Testis (tissue), 2 donors: ENCODE measurements at regions not wholly inside any gene's neighbourhood (a gene's known extent, or its start where the extent isn't known, plus 50 kb on each side); places are given as distances from the start of the nearest gene placed in this dataset.

ENCODE experiments used
- DNase-seq: peaks from one replicate; pipeline ENCODE4 v3.0.0-alpha.2; 2019
- H3K27ac ChIP-seq, 2 donors: fragments of 200-600 bp; sonication (generic); one replicate each; pipeline ENCODE4 v1.5.1; 2019
- H3K27me3 ChIP-seq: fragments of 200-600 bp; sonication (generic); one replicate; pipeline ENCODE4 v1.5.1; 2019
- H3K36me3 ChIP-seq: fragments of 200-600 bp; sonication (generic); one replicate; pipeline ENCODE4 v1.5.1; 2017; ENCODE audit warnings: low read depth; ENCODE audit errors: missing control alignments
- H3K4me1 ChIP-seq: fragments of 200-600 bp; sonication (generic); one replicate; pipeline ENCODE4 v1.5.1; 2019
- H3K4me3 ChIP-seq, 2 donors: fragments of 200-600 bp; sonication (generic); one replicate each; pipeline ENCODE4 v1.5.1; 2017 to 2019
- H3K9me3 ChIP-seq: fragments of 200-600 bp; sonication (generic); one replicate; pipeline ENCODE4 v1.5.1; 2017
- POLR2A ChIP-seq: fragments of 450-650 bp; IDR thresholded peaks from one replicate; pipeline ENCODE4 v1.6.1; 2017; ENCODE audit warnings: antibody characterized with exemption, mild to moderate bottlenecking, moderate library complexity
- WGBS, 2 donors: methylation state at CpG; one replicate each; pipeline ENCODE4 v1.1.5; 2018; 5-methylcytosine and 5-hydroxymethylcytosine counted together
- intact Hi-C: fragments of 100-400 bp; cut with DNase I; formaldehyde crosslinking; loops from one replicate; pipeline ENCODE4 v1.15.1; 2023; ENCODE audit warnings: low total_unique reads
- TF ChIP-seq, protein P1 (sequence below), 3 experiments: fragments of 450-650 bp in 2 of 3; fragments of 200-600 bp in 1 of 3; sonication (generic) in 1 of 3; IDR thresholded peaks; one replicate each; pipeline ENCODE4 v1.5.1; 2016 to 2019; ENCODE audit warnings: antibody characterized with exemption in 3 of 3, mild to moderate bottlenecking in 2 of 3, moderate library complexity in 1 of 3

DNA sequence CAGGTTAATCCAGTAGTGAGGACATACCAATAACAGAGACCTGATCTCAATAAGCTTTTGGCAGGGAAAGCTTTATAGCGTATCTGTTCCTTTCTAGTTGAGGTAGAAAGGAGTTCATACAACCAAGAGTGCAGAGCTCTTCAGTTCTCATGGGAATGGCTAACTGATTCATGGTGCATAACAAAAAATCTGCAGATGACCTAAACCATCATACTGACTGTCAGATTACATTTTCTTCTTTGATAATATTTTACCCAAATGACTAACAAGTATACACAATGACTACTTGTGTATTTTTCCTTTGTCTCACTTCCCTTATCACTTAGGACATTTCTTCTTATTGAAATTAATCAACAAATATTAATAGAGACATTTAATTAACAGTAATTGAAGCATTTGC, 140.0 kb upstream of the SERTAD2 start:
- H3K27ac ChIP-seq: no peak overlapping the region
- H3K9me3 ChIP-seq: no peaks in the 10 kb centered on the region
- H3K27me3 ChIP-seq: no peaks in the 10 kb centered on the region
- intact Hi-C loops: no loop called here
- H3K4me1 ChIP-seq: no peaks in the 10 kb centered on the region
- TF ChIP-seq, protein P1, sequence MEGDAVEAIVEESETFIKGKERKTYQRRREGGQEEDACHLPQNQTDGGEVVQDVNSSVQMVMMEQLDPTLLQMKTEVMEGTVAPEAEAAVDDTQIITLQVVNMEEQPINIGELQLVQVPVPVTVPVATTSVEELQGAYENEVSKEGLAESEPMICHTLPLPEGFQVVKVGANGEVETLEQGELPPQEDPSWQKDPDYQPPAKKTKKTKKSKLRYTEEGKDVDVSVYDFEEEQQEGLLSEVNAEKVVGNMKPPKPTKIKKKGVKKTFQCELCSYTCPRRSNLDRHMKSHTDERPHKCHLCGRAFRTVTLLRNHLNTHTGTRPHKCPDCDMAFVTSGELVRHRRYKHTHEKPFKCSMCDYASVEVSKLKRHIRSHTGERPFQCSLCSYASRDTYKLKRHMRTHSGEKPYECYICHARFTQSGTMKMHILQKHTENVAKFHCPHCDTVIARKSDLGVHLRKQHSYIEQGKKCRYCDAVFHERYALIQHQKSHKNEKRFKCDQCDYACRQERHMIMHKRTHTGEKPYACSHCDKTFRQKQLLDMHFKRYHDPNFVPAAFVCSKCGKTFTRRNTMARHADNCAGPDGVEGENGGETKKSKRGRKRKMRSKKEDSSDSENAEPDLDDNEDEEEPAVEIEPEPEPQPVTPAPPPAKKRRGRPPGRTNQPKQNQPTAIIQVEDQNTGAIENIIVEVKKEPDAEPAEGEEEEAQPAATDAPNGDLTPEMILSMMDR (IDR thresholded peaks at IDR 0.05): no peak
- TF ChIP-seq POLR2A: no peak
- 84 to 86% methylated on average over 1 of the region's 1 CpG for WGBS, 2 donors
- no peak overlapping the region for H3K4me3 ChIP-seq
- DNase-seq: no peak
- no peaks in the 10 kb centered on the region for H3K36me3 ChIP-seq

DNA sequence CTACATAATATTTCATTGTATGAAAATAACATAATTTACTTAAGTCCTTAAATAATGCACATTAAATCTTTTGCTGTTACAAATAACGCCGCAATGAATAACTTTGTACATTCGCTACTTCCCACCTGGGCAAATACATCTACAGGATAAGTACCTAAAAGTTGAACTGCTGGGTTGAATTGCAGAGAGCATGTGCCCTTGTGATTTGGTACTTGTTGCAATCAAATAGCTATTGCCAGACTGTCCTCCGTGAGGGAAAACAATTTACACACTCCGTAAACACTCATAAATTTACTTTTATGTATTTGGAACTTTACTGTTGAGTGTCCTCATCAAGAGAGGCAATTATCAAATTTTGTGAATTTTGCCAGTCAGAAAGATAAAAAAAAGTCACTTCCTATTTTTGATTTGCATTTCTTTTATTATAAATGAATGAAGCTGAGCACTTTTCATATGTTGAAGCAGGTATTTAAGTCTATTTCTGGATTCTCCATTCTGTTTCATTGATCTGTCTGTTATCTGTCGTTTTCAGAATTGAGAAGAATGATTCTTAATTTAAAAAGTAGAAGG, 140.8 kb upstream of the SERTAD2 start:
- intact Hi-C loops: no loop called here

DNA sequence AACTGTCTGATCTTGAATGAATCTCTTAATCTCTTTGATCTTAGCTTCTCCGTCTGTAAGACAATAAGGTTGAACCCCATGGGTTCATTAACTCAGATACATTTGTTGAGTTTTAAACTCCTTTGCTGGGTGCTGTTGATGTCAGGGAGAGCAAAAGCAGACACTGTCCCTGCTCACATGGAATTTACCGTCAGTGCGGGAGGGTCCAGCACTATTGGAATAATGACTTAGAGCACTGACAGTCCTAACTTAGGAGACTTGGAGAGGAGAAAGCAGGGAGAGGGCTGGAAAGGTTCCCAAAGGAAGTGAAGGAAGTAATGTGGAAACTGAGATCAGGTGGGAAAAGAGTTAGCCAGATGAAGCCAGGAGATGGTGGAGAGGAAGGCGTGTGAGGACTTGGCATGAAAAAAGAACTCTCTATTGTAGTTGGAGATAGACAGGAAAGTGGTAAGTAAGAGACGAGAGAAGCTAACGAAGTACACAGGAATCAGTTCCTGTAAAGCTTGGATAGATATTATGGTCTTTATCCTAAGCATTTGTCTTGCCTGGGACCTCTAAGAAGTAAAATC, 141.4 kb upstream of the SERTAD2 start:
- TF ChIP-seq, protein P1 (IDR thresholded peaks at IDR 0.05): no peak
- TF ChIP-seq POLR2A: no peak
- Histone ChIP-seq H3K4me3 (no peak overlapping the region), H3K9me3 (no peaks in the 10 kb centered on the region), H3K36me3 (no peaks in the 10 kb centered on the region), H3K27ac (no peak overlapping the region), H3K27me3 (no peaks in the 10 kb centered on the region), H3K4me1 (no peaks in the 10 kb centered on the region)
- intact Hi-C loops: no loop called here
- DNase-seq: no peak
- WGBS, 2 donors: 71 to 73% methylated on average over 6 of the region's 6 CpGs

More for the DNA sequence above, 140.8 kb upstream of the SERTAD2 start:
- H3K36me3 ChIP-seq: no peaks in the 10 kb centered on the region
- no peaks in the 10 kb centered on the region for H3K27me3 ChIP-seq
- WGBS, 2 donors: 86 to 88% methylated on average over 6 of the region's 6 CpGs
- H3K27ac ChIP-seq: no peak overlapping the region
- no peak for DNase-seq
- no peak for TF ChIP-seq POLR2A
- TF ChIP-seq, protein P1 (IDR thresholded peaks at IDR 0.05): no peak
- H3K4me3 ChIP-seq: no peak overlapping the region
- no peaks in the 10 kb centered on the region for H3K4me1 ChIP-seq
- no peaks in the 10 kb centered on the region for H3K9me3 ChIP-seq

DNA sequence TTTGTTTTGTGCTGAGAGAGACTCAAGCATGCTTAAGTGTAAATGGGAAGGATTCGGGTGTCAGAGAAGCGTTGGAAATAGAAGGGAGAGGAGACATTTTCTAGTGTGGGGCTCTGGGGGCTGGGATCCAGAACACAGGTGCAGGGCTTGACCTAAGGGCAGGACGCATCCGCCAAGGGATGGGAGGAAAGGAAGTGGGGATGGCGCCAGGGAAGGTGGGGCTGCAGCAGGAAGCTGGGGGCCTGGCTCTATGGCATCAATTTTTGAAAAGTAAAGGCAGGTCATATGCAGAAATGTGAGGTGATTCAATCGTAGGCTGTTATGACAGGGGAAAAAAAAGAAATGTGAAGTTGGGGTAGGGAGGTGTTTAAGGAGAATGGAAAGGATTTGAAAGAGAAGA, 143.2 kb upstream of the SERTAD2 start:
- H3K27me3 ChIP-seq: no peaks in the 10 kb centered on the region
- no peaks in the 10 kb centered on the region for H3K9me3 ChIP-seq
- H3K4me1 ChIP-seq: no peaks in the 10 kb centered on the region
- no peak for DNase-seq
- no peak overlapping the region for H3K27ac ChIP-seq
- TF ChIP-seq POLR2A: no peak
- TF ChIP-seq, protein P1 (IDR thresholded peaks at IDR 0.05): no peak
- WGBS, 2 donors: 76 to 77% methylated on average over 6 of the region's 6 CpGs
- intact Hi-C loops: no loop called here
- H3K4me3 ChIP-seq: no peak overlapping the region
- H3K36me3 ChIP-seq: no peaks in the 10 kb centered on the region
